Stimulated activated CD4-positive, alpha-beta T cell treated with anti-CD3 and anti-CD28 coated beads, Interleukin-12 subunit alpha, Interleukin-12 subunit beta, amount 100 ng/mL, for 48 hours (primary cell): ENCODE measurements at regions not wholly inside any gene's neighbourhood (a gene's known extent, or its start where the extent isn't known, plus 50 kb on each side); places are given as distances from the start of the nearest gene placed in this dataset.

Experiments
- DNase-seq, 3 donors: peaks; one replicate each; pipeline ENCODE4 v3.0.0-alpha.2; 2020; ENCODE audit warnings: low read depth in 2 of 3, low spot score in 1 of 3

DNA sequence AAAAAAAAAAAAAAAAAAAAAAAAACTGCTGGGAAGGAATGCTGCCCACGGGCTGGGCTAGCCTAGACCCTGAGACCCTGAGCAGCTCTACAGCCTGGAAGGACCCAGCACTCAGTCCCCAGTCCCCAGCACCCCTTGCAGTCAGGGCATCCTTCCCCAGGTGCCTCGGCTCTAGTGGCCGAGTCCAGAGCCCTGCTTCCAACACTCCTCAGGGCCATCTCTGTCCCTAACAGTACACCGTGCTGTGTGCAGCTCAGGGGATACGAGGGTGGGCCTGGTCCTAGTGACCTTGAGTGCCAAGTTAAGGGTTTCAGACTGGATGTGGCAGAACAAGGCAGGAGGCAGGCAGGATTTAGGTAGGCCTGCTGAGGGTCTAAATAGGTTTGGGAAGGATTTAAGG lies 50.2 kb upstream of the LRP8 start:
- DNase-seq = no peak

GRCh38 chr1:53378932-53379661 lies 51.2 kb upstream of the LRP8 start:
- no peak for DNase-seq

DNA sequence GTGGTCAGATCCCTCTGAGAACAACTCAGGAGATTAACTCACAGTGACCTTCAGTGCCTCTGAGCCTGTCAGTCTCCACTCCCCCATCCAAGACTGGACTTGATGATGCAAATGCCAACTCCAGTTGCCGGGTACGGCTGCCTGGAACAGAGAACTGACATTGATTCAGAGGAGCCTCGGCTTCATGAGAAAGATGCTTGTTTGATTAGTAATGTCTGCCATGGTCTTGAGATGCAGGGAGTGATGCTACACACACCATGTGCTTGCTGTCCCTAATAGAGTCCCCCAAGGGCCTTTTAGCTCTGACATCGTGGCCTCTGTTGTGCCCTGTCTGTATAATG lies 51.8 kb upstream of the LRP8 start:
- DNase-seq = no peak

- DNase-seq = no peak
These were observed 52.4 kb upstream of the LRP8 start for GRCh38 chr1:53380296-53380695.

GRCh38 chr1:53381790-53382401 lies 54.0 kb upstream of the LRP8 start:
- no peak for DNase-seq

DNA sequence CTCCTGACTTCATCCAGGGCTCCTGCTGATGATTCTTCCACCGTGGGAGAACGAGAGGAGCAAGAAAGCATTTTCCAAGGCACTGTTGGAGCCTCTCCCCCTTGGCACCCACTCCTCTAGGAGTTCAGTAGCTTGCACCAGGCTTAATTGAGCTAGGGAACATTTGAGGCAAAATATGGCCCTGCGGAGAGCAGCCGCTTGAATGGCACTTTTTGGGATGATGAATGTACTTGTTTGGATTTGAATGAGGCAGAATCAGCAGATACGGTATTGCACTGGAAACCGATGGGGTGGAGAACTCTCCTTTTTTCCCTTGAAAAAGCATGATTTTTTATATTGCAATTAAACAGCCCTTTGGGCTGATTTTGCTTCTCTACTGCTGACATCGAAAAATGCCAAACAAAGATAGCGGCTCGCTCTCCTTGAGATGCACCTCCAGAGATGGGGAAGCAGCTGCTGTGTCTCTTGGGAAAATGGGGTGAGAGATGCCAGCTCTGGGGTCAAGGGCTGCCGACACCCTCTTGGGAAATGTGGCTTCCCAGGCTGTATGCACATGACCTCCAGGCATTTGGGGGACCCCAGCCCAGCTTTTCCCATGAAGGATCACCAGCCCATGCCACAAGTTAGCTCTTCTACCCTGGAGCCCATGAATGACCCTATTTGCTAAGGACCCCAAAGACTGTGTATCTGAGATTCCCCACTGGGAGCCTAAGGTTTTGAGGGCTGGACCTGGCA lies 55.4 kb upstream of the LRP8 start:
- no peak for DNase-seq

GRCh38 chr1:53384796-53385195 lies 56.9 kb upstream of the LRP8 start:
- no peak for DNase-seq

- DNase-seq = no peak
These were observed 57.7 kb upstream of the LRP8 start for GRCh38 chr1:53385276-53386225.

- no peak for DNase-seq
These were observed 61.1 kb upstream of the LRP8 start for GRCh38 chr1:53388963-53389362.

DNA sequence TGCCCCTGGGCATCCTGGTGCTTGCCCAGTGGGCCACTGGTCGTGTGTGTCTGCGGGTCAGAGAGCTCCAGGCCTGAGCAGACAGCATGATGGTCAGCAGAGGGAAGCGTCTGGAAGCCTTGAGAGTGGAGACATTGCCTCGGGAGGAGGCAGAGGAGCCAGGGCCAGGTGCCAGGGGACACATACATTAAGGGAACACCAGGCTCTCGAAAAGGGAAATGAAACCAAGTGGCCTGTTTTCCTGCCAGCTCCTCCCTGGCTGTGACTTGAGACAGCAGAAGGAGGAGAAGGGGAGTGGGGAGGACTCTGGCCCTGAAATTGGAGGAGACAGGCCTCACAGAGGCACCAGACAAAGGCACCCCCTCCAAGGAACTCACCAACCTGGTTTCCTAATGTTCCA lies 62.4 kb upstream of the LRP8 start:
- no peak for DNase-seq

DNA sequence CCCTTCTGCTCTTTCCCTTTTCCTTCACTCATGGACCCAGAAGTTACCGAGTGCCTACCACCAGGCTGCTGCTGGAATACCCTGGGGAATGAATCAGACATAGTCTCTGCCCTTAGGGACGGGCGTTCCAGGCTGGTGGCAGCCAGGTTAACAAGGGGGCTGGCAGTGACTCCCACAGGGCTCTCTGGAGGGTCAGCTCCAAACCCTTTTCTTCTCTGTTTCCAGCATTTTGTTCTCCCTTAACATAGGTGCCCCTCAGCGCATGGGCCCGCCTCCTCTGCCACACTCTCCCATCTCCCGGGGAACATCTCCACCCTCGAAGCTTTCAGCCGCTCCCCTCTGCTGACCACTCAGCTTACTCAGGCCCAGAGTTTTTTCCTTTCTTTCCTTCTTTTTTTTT lies 62.9 kb upstream of the LRP8 start:
- no peak for DNase-seq

DNA sequence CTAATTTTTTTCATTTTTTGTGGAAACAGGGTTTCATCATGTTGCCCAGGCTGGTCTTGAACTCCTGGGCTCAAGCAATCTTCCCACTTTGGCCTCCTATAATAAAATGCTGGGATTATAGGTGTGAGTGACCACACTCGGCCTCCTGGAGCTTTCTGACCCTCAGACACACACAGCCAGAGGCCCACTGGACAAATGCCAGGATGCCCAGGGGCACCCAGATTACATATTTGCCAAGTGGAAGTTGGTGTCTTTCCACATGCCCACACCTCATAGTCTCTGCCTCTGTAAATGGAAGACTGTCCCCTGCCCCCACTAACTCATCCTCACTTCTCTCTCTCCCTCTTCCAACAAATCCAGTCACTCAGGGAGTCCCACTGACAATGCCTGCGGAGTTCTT lies 63.4 kb upstream of the LRP8 start:
- no peak for DNase-seq

- DNase-seq = no peak
These were observed 64.1 kb upstream of the LRP8 start for GRCh38 chr1:53391982-53392381.

- no peak for DNase-seq
These were observed 64.6 kb upstream of the LRP8 start for GRCh38 chr1:53392460-53392859.

- peak; percentile 56 to 77 (median 61) for DNase-seq
These were observed 65.5 kb upstream of the LRP8 start for GRCh38 chr1:53393325-53393792.

DNA sequence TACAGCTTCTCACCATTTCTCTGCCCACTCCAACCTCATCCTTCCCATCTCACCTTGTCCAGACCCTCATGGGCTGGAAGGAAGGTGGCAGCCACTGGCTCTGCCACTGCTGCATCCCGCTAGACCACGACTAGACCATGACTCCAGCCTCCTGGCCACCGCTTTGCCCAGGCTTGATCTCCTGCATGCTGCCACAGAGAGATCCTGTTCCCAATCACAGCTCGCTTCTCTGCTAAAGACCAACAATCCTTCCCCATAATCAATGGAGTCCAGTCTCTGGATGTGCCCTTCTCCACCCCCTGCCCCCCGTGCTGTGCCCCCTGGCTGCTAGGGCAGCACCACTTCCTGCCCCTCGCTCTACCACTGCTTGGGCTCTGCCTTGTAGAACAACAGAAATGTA lies 64.9 kb upstream of the DMRTB1 start:
- no peak for DNase-seq

GRCh38 chr1:53395671-53396215 lies 63.5 kb upstream of the DMRTB1 start:
- DNase-seq = no peak

GRCh38 chr1:53396573-53397268 lies 62.5 kb upstream of the DMRTB1 start:
- no peak for DNase-seq

DNA sequence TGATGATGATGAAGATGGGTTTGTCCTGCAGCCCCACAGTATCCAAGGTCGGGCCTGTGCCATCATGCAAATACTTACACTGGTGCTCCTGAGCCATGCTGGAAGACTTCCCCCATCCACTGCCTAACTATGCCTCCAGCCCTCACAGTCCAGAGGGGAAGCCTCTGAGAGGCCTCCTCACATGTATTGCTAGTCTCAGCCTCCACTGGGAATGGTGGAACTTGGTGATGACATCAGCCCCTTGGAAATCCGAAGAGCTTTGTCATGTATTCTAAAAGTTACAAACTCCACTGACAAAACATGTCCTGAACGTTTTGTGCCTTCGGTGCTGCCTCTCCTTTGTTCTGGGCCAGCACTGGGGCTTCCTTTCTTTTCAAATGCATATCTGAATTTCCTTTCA lies 61.1 kb upstream of the DMRTB1 start:
- no peak for DNase-seq

- no peak for DNase-seq
These were observed 60.4 kb upstream of the DMRTB1 start for GRCh38 chr1:53398576-53399365.
